Suppressor macrophage treated with lipopolysaccharide for 4 hours (primary cell): ENCODE measurements at regions not wholly inside any gene's neighbourhood (a gene's known extent, or its start where the extent isn't known, plus 50 kb on each side); places are given as distances from the start of the nearest gene placed in this dataset.
"Not testable (repeated sequence)": the region's sequence is repeated elsewhere in the genome, so short reads cannot be mapped to it uniquely, and the experiment has no call there.

Experiments used
- DNase-seq: peaks from one replicate; pipeline ENCODE4 v3.0.0-alpha.2; 2020

DNA sequence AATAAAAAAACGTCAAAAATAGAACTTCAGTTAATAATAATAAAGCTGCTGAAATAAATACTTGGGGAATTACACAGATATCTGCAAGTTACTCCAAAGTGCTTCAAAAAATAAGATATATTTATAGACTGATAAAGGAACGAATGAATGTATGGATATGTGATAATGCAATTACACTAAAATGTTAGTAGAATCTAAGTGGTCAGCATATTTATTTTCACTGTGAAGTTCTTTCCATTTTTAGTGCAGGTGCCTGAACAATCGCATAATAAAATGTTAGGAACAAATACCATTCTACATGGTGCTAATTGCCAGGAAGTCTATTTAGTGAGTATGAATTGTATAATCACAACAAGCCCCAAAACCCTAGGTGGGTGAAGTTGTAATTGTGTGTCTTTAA lies 169.6 kb upstream of the RGPD4 start:
- no peak for DNase-seq

DNA sequence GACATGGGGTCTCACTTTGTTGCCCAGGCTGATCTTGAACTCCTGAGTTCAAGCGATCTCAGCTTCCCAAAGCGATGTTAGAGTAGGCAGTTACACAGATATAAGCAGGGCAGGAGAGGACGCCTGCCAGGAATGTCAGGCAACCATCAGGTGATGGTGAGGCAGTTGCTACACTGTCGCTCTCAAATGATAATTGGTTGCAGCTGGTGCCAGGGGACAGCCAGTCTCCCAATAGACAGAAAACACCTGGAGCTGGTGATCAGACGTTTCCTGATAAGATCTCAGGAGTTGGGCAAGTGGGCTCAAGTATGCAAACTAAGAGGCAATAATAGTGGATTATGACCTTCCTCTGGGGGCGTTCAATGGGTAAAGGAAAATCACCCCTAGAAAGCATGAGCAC lies 163.1 kb upstream of the RGPD4 start:
- no peak for DNase-seq

DNA sequence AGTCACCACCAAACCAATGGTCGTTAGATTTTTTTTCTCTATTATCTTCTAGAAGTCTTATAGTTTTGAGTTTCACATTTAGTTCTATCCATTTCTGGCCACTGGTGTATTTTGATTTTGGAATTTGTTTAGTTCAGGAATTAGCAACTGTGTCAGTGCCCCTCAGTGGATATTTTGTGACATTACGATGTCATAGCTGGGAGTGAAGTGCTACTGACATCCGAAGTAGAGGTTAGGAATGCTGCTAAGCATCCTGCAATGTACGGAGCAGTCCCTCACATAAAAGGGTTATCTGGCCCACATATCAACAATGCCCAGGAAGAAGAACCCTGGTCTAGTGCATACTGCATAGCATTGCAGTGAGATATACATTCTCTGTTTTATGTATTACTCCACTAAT lies 157.4 kb upstream of the RGPD4 start:
- DNase-seq: no peak

GRCh38 chr2:107681936-107682335 lies 144.8 kb upstream of the RGPD4 start:
- DNase-seq: no peak

- DNase-seq: no peak
Observed at GRCh38 chr2:107684421-107684820, 142.3 kb upstream of the RGPD4 start.

DNA sequence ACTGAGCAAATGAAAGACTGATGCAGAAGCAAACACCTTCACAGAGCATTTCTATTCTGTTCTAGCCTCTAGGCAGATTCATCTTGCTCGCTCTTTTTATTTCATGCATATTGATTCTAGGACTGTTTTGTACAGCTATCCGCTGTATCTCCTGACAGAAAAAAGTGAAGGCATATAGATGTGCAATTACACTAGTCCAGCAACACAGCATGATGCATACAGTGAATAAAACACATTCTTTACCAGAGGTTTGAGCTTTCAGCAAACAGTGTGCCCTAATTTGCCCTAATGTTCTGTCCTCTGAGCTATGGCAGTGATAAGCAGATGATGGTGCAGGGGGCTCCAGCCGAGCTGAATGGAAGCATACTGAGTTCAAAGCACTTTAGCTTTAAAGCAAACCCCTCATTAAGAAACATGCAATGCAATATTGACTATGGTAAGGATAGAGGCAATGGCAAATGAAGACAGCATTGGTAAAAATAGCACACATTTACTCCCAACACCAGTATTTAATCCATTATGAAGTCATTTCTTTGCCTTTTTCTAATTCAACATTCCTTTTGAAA lies 141.2 kb upstream of the RGPD4 start:
- DNase-seq: no peak

DNA sequence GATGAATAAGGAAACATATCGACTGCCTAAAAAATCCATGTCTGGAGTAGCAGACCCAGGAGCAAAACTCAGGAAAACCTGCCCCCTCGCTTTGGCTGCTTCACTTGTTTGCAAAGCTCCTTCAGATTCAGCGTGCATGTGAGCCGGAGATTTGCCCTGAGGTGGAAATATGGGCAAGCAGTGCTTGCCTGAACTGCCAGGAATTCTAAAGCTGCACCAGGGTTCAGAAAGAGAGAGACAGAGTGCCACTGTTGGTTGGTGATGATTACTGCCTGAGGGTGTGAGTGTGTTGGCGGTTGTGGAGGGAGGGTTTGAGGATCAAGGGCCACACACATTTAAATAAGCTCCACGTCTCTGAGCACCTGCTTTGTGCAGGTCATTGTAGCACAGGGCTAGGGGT lies 139.6 kb upstream of the RGPD4 start:
- DNase-seq: no peak

- DNase-seq: no peak
Observed at GRCh38 chr2:107688135-107688534, 138.6 kb upstream of the RGPD4 start.

DNA sequence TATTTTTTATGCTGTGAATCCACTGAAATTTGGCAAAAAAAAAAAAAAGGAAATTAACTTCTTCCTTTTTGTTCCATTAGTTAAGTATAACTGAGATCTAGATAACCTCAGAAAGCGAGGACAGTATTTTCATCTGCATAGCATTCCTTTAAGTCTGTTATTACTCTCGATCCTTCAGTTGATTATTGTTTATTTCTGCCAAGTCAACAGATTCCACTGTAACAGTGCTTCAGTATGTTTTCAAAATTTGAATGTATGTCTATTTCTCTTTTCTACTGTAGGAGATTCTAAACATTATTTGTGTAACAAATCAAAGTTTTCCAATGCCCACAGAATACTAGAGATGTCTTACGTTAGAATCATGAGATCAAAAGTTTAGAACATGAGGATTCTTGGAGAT lies 133.1 kb upstream of the RGPD4 start:
- no peak for DNase-seq

- no peak for DNase-seq
Observed at GRCh38 chr2:107694667-107695066, 132.0 kb upstream of the RGPD4 start.

DNA sequence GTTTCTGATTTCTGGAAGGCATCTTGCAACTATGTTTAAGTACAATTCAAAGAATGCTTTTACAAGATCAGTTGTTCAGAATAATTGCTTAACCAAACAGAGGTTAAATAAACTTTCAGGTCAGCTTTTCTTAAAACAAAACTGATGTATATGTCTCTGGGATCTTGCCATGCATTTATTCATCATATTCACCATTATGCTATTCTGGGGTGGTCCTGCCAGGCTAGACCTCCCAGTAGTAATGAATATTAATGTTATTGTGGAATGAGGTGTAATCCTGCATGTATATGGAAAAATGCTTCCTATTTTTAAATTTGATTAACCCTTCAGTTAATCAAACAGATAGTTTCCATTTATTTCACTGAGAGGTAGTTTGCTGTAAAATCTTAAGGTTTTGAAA lies 129.3 kb upstream of the RGPD4 start:
- no peak for DNase-seq

DNA sequence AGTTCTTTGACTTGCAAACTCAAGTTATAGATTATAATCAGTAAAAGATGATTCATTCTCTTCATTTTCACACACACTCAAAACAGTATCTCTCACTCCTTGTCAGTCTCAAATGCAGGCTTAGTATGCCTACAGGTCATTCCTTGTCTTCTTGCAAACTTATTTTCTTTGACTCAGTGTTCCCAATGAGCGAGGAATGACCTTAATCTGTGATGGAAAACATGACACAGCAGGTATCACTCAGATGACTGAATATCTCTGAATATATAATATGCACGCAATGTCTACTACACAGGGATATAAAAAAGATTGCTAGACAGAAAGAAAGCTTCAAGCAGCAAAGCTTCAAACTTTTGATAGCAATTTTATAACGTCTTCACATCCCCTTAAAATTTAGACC lies 127.8 kb upstream of the RGPD4 start:
- no peak for DNase-seq

DNA sequence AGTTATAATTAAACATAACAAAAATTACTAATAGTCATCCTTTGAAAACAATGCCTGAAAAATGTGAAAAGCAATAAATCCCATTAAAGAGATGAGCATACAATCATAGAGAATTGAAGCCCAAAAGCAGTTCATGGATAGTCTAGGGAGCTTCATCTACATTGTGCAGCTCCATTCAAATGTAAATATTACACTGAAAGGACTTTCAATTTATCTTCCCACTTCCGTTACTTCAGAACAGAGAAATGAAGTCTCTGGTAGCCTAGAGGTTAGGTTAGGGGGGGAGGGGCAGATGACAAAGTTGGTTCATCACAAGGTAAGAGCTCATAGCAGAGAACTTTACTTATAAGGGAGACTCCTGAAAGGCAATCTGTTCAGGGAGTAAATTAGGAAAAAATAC lies 126.6 kb upstream of the RGPD4 start:
- DNase-seq: no peak

GRCh38 chr2:107711941-107712340 lies 114.8 kb upstream of the RGPD4 start:
- DNase-seq: no peak

- DNase-seq: peak; percentile 7
Observed at GRCh38 chr2:107712857-107713256, 113.8 kb upstream of the RGPD4 start.

DNA sequence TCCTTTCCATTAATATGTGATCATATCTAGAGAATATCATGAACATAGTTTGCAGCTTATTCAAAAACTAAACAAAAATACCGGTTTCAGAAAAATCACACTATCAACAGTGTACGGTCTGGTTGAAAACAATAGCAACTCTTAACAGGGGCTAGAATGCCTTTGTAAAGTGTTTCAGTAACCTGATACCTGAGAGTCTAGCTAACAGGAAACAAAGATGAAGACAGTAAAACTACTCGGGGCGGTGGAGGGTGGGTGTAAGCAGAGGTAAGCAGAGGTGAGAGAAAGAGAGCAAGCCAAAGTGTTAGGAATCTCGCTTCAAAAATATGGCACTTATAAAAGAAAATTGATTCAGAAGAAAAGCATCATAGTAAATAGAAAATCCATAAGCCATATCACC lies 109.0 kb upstream of the RGPD4 start:
- DNase-seq: no peak

DNA sequence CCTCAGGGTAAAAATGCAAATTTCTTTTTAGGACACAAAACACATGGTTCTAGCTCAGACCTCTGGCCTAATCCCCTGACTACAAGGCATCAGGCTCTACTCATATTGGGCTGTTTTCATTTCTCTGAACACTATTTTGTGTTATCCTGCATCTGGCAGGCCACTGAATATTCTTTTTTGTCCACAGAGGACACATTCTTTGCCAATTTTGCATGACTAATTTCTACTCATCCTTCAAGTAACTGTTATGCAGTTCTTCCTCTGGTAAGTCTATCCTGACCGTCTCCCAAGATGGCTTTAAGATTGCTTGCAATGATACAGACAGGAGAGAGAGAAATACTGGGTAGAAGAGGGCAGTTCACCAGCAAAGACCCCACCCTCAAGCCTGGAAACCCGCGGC lies 107.6 kb upstream of the RGPD4 start:
- DNase-seq: no peak

DNA sequence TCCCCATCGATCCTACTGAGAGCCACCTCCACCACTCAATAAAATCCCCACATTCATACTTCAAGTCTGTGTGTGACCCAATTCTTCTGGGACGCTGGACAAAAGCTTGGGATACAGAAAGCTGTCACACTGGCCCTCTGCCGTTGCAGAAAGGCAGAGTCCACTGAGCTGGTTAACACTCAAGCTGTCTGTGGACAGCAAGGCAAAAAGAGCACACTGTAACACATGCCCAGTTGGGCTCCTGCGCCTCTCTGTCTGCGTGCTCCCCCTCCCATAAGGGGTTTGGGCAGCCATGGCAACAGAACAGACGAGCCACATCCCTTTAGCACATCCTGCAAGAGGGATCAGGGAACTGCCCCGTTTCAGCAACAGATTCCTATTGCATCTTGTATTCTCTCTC lies 106.9 kb upstream of the RGPD4 start:
- no peak for DNase-seq

DNA sequence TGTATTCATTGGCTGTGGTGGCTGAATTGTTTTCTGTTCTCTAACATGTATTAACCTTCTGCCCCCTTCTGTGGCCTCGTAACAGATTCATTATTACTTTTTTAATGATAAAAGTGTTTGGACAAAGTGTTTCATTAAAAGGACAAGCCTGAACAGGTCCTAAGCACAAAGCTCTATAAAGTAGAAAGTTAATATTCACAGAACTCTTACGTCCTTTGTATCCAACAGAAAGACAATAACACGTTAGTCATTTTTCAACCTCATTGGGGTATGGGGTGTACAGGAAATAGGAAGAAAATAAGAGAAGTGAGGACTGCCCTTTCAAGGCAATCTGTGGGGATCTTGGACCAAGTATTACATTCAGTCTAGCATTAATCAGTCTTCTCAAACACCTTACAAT lies 105.5 kb upstream of the RGPD4 start:
- no peak for DNase-seq

- no peak for DNase-seq
Observed at GRCh38 chr2:107721586-107721985, 105.1 kb upstream of the RGPD4 start.

DNA sequence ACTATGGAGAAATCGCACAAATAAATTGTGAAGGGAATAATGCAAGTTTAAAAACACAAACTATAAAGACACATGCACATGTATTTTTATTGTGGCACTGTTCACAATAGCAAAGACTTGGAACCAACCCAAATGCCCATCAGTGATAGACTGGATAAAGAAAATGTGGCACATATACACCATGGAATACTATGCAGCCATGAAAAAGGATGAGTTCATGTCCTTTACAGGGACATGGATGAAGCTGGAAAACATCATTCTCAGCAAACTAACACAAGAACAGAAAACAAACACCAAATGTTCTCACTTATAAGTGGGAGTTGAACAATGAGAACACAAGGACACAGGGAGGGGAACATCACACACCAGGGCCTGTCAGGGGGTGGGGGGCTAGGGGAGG lies 100.9 kb upstream of the RGPD4 start:
- not testable (repeated sequence) for DNase-seq

DNA sequence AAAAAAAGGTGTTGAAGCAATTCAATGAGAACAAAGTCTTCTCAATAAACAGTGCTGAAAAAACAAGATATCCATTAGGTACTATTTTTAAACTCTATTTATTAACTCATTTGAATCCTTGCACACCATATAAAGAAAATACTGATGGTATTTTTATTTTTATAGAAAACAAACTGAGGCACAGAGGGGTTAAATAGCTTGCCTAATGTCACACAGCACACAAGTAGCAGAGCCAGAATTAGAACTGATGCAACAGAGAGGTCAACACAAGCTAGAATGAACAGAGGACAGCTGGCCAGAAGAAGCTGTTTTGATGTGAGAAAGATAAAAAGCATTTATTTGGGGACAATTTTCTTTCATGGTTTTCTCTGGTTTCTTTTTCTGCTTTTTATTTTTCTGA lies 99.4 kb upstream of the RGPD4 start:
- no peak for DNase-seq

DNA sequence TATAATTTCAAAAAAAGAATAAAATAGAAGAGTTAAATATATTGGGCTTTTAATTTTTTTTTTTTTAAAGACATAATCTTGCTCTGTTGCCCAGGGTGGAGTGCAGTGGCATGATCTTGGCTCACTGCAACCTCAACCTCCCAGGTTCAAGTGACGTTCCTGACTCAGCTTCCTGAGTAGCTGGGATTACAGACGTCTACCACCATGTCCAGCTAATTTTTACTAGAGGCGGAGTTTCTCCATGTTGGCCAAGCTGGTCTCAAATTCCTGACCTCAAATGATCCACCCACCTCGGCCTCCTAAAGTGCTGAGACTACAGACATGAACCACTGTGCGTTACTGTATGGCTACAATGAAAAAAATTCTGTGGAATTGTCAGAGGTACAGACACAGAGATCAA lies 98.1 kb upstream of the RGPD4 start:
- DNase-seq: no peak

DNA sequence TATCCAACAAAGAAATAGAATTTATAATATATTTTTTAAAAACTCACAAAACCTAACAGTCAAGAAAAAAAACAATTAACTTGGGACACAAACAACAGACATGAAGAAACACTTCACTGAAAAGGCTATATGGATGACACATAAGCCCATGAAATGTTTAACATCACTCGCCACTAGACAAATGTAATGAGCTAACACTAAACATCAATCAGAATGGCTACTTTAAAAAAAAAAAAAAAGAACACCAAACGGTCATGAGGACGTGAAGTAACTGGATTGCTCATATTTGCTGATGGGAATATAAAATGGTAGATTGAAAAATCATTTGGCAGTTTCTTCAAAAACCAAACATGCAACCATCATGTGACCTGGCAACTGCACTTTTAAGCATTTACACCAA lies 97.3 kb upstream of the RGPD4 start:
- DNase-seq: no peak

DNA sequence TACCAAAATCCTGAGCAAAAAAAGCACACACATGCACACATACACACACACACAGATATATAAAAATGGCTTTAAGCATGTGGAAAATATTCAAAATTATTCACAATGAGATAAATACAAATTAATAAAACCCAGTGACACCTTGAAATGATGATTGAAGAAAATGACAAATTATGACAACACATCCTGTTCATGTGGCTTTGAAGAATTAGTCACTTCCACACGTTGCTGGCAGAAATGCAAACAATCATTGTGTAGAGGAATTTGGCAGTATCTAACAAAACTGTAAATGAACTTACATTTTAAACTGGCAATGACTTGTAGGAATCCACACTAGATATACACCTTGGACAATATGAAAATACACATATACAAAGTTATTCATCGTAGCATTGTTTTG lies 95.8 kb upstream of the RGPD4 start:
- no peak for DNase-seq

- DNase-seq: no peak
Observed at GRCh38 chr2:107731435-107731834, 95.3 kb upstream of the RGPD4 start.
